ENCODE measurements at regions not wholly inside any gene's neighbourhood (a gene's known extent, or its start where the extent isn't known, plus 50 kb on each side); places are given as distances from the start of the nearest gene placed in this dataset.
"Not testable (repeated sequence)": the region's sequence is repeated elsewhere in the genome, so short reads cannot be mapped to it uniquely, and the experiment has no call there.

DNA sequence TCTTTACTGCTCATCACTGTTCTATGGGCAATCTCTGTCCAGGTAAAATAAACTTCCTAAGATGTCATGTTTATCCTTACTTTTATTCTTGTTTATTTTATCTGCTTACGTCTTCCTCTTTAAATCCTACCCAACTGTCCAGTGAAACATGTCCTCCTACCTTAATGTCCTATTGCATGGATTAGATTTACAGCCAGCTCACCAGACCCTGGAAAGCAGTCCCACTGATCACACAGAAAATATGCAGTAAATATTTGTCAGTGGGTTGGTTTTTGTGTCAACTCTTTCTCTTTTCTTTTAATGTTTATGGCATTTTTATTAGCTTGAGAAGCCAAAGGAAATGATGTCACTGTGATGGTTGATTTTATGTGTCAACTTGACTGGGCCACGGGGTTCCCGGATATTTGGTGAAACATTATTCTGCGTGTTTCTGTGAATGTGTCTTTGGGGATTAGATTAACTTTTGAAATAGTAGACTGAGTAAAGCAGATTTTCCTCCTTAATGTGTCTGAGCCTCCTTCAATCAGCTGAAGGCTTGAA is 258.3 kb downstream of the SRGAP2C start:
- DNase-seq: no peak

DNA sequence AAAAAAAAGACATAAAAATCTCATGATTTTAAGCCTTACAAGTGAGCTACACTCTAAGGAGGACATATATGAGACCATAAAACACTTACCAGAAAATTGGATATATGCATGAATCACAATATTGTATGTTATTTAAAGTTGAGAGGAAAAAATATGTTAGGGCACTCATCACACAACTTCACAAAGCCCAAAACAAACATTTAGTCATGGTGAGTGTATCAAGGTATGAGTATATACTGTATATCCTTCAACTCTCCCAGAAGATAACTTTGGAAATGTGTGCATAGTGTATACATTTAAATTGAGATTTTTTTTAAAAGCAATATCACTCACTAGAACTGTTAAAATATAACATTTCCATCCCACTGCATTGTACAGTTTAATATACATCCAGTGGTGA is 259.3 kb downstream of the SRGAP2C start:
- DNase-seq: no peak

DNA sequence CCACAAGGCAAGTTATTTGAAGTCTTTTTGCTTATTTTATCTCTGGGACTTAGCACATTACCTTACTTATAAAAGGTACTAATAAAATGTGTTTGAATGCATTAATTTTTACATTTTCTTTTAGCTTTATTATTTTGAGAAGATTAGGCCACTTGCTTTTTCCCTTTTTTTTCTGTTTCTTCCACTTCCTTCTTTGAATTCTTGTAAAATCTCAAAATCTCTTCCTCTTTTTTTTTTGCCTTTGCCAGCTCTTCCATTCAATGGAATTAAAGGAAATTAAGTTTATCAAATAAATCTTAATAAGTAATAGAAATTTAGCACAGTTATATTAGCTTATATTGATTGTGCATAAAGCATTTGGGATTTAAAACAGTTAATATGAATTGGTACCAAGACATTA is 260.9 kb downstream of the SRGAP2C start:
- no peak for DNase-seq

DNA sequence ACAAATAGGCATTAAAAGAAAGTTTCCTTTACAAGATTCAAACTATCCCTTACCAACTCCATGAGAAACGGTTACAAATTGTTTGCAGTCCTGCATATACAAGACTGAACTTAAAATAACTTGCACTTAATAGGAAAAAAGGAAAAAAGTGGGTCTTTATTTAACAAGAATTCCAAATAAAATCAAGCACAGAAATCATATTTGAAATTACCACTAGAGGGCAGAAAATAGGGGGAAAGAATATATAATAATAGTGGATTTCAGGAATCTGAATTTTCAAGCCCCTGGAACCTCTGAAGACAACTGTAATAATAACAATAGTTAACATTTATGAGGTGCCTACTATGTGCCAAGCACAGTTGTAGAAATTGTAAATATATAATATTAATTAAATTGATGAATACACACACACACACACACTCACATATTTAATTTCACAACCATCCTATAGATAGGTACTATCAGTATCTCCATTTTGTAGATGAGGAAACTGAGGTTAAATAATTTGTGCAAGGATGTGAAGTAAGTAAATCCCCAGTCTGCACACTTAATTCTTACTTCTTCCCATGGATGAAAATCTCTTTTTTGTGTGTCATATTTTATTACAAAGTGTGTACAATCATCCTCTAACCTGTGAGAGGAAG is 262.6 kb downstream of the SRGAP2C start:
- peak; percentile 6 for DNase-seq

DNA sequence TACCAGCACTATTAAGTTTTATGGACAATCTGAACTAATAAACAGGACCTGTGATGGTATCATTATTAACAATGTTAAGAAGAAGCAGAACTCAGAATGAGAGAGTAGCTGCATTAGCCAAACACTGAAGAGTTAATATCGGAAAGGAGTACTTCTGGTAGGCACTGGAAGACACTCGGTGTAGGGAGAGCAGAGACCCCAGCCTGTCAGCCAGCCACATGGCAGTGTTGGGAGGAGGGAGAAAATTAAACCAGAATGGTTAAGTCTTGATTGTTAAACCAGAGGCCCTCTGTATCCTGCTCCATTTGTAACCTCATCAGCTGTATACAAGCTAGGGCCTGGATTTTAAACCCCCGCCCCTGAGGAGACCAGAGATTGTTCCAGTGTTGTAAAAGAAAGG is 263.3 kb downstream of the SRGAP2C start:
- not testable (repeated sequence) for DNase-seq

DNA sequence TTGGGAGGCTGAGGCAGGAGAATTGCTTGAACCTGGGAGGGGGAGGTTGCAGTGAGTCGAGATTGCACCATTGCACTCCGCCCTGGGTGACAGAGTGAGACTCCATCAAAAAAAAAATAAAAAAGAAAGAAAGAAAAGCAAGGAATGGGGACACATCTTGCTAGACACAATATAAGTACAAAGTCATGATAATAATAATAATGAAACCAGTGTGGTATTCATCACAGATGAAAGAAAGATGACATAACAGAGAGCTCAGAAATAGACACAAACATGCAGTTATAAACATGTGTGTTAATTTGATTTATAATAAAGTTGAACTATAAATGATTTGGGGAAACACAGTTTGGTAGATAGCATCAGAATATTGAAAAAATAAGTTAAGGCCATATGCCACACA is 264.1 kb downstream of the SRGAP2C start:
- DNase-seq: no peak

DNA sequence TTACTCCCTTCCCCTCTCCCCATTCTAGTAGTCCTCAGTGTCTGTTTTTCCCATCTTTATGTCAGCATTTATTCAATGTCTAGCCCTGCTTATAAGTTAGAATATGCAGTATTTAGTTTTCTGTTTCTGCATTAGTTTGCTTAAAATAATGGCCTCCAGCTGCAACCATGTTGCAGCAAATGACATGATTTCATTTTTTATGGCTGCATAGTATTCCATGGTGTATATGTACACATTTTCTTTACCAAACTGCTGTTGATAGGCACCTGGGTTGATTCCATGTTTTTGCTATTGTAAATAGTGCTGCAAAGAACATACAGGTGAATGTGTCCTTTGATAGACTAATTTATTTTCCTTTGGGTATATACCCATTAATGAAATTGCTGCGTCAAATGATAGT is 267.7 kb downstream of the SRGAP2C start:
- no peak for DNase-seq

DNA sequence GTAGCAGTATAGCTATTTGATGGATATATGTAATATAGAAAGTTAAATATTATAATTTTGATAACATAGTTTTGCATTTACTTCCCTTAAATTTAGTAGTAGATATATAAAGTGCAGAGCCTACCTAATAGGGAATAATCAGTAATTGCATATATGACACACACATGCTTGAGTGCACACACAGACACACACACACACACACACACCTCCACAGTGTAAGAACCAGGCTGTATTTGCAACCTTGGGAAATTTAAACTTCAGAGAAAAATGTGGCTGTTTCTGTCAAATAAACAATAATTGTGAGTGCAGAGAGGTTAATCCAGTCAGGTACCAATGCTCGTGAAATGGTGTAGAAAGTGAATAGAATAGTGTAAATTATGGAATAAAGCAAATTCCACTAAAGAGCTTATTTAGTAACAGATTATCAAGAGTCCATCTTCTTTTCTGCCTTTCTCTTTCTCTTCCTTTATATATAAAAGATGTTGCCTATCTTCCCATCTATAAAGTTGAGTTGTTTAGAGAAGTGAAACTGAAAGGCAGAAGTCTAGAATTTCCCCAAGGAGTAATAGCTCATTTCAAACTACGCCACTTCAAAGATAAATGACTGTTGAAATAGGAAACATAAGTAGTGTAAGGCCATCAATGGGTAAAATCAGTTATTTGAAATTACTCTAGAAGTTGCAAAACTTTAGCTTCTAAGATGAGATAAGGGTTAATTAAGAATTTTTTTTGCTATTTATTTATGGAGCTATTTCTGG is 273.7 kb downstream of the SRGAP2C start:
- peak; percentile 13 for DNase-seq

DNA sequence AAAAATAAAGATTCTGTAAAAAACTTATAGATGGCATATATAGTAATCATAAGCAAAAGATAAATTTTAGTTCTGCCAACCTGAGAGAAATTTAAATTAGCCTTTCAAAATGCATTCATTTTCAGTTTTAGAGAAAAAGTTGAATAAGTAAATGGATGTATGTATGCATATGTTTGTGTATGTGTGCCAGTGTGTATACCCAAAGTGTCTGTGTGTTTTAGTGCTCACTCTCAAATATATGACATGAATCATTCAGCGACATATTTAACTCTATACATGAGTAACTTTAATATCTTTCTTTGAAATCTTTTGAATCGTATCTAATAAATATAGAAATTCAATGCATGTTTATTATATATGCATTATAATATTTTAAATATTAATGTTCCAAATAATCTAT is 274.5 kb downstream of the SRGAP2C start:
- no peak for DNase-seq

DNA sequence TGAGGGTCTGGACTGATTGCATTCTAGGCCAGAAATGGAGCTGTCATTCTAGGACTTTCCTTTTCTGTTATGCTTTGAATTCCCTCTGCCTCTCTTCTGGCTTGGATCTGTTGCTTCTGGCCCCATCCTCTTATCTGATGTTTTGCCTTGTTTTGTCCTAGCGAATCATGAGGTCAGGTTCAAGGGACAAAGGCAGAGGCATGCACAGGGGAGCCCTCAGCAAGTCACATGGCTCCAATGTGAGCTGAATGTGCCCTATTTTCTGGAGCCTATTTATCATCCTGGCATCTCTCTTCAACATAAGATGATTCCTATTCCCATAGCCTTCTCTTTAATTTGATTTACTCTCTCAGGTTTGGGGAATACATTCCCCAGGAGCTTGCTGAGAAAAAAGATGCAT is 284.6 kb downstream of the SRGAP2C start:
- not testable (repeated sequence) for DNase-seq

DNA sequence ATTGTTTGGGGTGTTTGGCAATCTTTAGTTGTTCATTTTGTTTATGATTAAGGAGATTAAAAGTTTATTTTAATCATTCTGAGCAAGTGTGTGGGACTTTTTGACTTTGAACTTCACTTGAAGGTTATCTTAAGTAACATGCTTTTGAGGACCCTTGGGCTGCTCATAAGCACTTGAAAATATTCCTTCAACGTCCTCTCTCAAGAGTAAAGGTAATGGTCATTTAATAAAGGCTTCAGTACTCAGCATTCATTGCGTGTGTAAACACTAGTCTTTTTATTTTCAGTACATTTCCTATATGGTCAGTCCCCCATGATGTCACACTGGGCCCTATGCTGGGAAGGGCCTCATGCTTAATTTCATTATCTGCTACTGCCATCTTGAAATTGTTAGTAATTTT is 285.6 kb downstream of the SRGAP2C start:
- DNase-seq: not testable (repeated sequence)

DNA sequence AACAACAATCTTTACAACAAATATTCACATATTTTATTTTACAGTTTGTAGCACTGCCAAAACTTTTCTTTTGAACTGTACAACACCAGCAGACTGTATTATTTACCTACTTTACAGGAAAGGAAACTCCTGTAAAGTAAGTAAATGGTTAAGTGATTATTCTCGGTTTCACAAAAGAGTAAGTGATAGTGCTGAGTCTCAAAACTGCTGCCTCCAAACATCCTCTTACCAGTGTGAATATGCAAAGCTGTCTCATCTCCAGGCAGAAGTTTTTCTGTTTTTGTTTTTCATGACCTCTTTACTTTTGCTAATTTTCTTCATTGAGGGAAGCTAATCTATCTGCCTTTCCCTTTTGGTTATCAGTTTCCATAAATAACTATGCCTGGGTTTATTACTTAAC is 286.7 kb downstream of the SRGAP2C start:
- DNase-seq: no peak

DNA sequence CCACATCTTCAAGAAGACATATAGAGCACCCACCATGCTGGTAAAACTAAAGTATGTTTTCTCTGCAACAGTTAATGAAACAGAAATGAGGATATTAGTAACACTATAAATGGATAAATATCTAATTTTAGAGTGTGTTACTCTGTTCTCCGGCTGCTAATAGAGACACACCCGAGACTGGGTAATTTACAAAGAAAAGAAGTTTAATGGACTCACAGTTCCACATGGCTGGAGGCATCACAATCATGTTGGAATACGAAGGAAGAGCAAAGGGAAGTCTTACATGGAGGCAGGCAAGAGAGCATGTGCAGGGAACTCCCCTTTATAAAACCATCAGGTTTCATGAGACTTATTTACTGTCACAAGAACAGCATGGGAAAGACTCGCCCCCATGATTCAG is 287.2 kb downstream of the SRGAP2C start:
- DNase-seq: no peak

DNA sequence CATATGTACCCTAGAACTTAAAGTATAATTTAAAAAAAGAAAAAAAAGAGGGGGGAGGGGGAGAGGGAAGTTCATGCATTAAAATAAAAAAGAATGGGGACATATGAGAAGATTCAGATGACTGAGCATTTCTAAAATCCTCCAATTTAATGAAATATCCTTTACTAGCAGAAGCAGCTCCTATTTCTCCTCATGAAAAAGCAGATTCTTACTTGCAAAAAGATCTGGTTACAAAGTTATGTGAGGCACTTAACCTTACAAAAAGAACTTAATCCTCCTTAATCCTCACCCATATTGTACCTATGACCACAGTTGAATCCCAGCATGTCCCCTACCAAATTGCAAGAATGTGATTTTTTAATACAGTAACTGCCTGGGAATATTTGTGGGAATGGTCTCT is 298.5 kb downstream of the SRGAP2C start:
- no peak for DNase-seq

DNA sequence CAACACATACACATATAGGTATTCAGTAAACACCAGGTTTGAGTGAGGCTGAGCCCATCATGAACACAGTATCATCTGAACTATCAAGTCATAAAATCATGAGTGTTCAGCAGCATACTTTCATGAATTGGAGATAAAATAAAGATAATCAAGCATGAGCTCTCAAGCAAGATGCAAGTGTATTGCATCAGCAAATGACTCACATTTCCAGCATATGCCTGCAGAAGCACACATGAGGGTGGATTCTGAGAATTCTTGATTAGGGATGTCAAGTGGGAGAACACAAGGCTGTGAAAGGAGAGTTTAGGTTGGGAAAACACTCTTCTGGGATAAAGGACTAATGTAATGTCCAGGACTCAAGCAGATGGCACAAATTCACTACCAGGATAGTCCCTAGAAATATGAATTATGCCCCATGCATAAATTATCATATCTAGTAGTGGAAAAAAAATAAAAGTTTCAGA is 299.2 kb downstream of the SRGAP2C start:
- no peak for DNase-seq

DNA sequence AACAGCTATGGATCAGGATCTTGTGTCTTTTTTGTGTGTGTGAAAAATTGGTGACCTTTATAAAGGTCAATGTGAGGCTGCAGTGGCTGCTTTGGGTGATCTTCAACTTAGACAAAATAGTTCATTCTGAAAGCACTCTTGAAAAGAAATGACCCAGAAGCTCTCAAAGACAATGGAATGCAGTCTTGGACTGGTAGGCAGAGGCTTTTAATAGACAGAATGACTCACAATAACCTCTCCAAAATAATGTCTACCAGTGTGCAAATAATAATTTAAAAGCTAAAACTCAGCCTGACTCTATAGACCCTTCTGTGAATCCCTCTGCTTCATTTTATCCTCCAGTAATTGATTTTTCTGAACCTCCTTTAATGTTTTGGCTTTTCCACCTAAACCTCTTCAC is 310.0 kb downstream of the SRGAP2C start:
- not testable (repeated sequence) for DNase-seq

DNA sequence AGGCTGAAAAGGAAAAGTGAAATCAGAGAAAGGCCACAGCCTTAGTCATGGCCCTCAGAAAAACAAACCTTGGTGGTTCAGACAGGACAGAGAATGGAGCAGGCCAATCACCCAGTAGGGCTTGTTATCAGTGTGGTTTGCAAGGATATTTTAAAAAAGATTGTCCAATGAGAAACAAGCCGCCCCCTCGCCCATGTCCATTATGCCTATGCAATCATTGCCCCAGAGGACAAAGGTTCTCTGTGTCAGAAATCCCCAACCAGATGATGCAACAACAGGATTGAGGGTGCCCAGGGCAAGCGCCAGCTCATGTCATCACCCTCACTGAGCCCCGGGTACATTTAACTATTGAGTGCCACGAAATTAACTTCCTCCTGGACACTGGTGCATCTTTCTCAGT is 326.7 kb downstream of the SRGAP2C start:
- DNase-seq: not testable (repeated sequence)

DNA sequence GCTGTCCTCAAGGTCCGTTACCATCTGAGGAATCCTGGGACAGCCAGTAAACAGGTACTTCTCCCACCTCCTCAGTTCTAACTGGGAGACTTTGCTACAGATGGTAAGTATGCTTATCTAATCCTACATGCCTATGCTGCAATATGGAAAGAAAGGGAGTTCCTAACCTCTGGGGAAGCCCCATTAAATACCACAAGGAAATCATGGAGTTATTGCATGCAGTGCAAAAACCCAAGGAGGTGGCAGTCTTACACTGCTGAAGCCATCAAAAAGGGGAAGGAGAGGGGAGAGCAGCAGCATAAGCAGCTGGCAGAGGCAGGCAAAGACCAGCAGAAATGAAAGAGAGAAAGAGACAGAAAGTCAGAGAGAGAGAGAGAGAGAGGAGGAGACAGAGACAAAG is 327.1 kb downstream of the SRGAP2C start:
- not testable (repeated sequence) for DNase-seq

DNA sequence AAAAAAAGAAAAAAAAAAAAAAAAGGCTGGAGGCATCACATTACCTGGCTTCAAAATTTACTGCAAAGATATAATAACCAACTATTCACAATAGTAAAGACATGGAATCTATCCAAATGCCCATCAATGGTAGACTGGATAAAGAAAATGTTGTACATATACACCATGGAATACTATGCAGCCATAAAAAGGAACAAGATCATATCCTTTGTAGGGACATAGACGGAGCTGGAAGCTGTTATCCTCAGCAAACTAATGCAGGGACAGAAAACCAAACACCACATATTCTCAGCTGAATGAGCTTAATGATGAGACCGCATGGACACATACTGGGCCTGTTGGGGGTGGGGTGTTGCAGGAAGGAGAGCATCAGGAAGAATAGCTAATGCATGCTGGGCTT is 330.5 kb downstream of the SRGAP2C start:
- no peak for DNase-seq

DNA sequence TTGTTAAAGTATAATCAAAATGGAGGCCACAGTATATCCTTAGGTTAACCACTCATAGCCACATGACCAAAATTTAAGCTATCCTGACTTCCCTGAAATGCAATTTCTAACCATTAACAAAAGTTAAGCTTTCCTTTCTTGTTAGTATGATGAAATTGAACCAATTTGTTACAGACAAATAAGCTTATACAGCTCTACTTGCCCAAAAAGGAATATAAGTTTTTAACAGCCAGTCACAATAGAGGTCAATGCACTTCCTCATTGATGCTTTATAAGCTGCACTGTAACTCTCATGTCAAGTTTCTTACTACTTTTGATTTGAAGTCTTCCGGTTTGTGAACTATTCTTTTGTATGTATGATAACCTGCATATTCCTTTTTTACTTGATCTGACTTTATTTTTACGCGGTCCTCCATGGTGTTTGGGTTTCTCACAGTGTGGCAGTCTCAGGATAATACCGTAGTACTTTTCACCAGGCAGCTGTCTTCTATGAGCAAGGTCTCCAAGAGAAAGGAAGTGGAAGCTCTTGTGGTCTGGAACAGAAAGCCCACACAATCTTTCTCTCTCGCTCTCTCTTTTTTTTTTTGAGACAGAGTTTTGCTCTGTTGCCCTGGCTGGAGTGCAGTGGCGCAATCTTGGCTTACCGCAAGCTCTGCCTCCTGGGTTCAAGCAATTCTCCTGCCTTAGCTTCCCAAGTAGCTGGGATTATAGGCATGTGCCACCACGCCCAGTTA is 331.6 kb downstream of the SRGAP2C start:
- no peak for DNase-seq

DNA sequence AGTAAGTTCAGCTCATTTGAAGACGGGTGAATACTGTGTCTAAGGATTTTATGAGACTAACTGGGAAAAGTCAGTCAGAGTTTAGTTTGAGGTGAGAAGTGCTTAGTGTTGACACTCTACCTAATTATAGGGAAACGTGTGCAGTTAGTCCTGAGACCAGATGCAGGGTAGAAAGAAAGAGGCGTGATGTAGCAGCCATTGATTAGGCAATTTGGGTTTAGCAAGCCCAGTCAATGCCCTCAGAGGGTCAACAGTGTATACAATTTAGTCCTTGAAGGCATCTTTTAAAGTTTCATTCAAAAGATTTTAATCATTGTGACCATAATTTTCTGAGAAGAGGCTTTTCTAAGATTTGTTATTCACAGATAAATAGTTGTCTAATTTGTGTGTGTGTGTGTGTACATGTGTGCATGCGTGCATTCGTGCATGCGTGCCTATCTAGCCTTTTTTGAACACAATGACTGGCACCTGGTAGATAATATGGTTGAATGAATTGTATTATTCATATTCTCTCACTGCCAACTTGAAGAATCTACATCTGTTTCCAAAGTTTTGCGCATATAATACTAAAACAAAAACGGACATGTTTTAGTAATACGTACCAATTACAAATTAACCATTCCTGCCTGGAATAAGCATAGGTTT is 332.9 kb downstream of the SRGAP2C start:
- DNase-seq: no peak

DNA sequence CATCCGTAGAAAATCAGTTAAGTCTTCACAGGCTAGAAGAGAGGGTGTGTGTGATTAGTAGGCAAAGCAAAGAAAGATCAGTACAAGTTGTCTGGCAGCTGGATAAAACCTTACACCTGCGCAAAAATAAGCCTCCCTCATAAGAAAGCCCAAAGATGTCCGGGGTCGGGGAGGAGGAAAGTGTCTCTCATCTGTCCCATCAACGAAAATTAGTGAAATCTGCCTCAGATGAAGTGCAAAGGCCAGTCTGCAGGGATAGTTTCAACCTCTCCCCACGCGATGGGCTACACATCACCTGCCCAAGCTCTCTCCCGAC is 333.9 kb downstream of the SRGAP2C start:
- peak; percentile 53 for DNase-seq

DNA sequence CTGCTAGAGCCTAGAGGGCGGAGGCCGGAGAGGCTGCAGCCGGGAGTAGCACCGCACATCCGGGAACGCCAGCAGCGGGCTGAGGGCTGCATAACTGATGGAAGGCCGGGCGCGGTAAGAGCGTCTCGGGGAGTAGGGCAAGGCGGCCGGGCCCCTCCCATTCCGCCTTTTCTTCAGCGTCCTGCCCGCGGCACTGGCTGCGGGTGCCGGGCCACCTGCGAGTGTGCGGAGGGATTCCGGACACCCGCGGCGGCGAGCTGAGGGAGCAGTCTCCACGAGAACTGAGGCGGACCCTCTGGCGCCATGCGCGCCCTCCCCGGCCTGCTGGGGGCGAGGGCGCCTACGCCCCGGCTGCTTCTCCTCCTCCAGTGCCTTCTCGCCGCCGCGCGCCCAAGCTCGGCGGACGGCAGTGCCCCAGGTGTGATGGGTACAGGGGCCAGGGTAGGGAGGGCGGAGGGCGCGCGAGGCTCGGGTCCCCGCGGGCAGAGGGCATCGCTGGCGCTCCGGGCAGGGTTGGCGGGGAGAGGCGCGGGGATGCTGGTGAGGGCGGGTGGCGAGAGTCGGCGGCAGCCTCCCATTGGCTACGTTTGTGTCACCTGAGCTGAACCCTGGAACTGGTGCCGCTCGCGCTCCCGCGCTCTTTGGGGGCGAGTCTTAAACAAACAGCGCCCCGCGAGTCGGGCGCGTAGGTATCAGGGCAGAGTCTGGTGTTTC is 334.4 kb downstream of the SRGAP2C start:
- DNase-seq: peak; percentile 96
